CD4-positive, alpha-beta T cell treated with Interferon alpha-2 for 1 hour (primary cell): ENCODE measurements at regions not wholly inside any gene's neighbourhood (a gene's known extent, or its start where the extent isn't known, plus 50 kb on each side); places are given as distances from the start of the nearest gene placed in this dataset.
A peak's percentile ranks its signal among the peaks of the same experiment; 100 is the strongest.

ENCODE experiments used
- DNase-seq, 2 donors: peaks; one replicate each; pipeline ENCODE4 v3.0.0-alpha.2; 2020 to 2022

GRCh38 chr2:180190851-180191250 lies 183.8 kb upstream of the CWC22 start:
- no peak for DNase-seq

- DNase-seq = no peak
Observed at GRCh38 chr2:180187611-180188010, 180.5 kb upstream of the CWC22 start.

- no peak for DNase-seq
Observed at GRCh38 chr2:180184506-180184905, 177.4 kb upstream of the CWC22 start.

GRCh38 chr2:180180511-180180910 lies 173.4 kb upstream of the CWC22 start:
- no peak for DNase-seq

GRCh38 chr2:180177534-180177933 lies 170.4 kb upstream of the CWC22 start:
- DNase-seq = no peak

- DNase-seq = no peak
Observed at GRCh38 chr2:180175736-180176135, 168.6 kb upstream of the CWC22 start.

GRCh38 chr2:180174580-180174979 lies 167.5 kb upstream of the CWC22 start:
- DNase-seq = no peak

- DNase-seq = no peak
Observed at GRCh38 chr2:180169474-180169873, 162.4 kb upstream of the CWC22 start.

- no peak for DNase-seq
Observed at GRCh38 chr2:180161415-180161814, 154.3 kb upstream of the CWC22 start.

- no peak for DNase-seq
Observed at GRCh38 chr2:180159921-180160320, 152.8 kb upstream of the CWC22 start.

GRCh38 chr2:180158961-180159360 lies 151.9 kb upstream of the CWC22 start:
- DNase-seq = no peak

GRCh38 chr2:180156651-180157050 lies 149.6 kb upstream of the CWC22 start:
- no peak for DNase-seq

GRCh38 chr2:180150606-180151005 lies 143.5 kb upstream of the CWC22 start:
- no peak for DNase-seq

- DNase-seq = no peak
Observed at GRCh38 chr2:180146541-180146940, 139.4 kb upstream of the CWC22 start.

GRCh38 chr2:180146114-180146513 lies 139.0 kb upstream of the CWC22 start:
- no peak for DNase-seq

GRCh38 chr2:180145163-180145562 lies 138.1 kb upstream of the CWC22 start:
- no peak for DNase-seq

- DNase-seq = no peak
Observed at GRCh38 chr2:180144338-180144813, 137.3 kb upstream of the CWC22 start.

- no peak for DNase-seq
Observed at GRCh38 chr2:180143633-180144337, 136.7 kb upstream of the CWC22 start.

GRCh38 chr2:180141600-180141999 lies 134.5 kb upstream of the CWC22 start:
- DNase-seq = no peak

GRCh38 chr2:180133736-180134135 lies 126.6 kb upstream of the CWC22 start:
- DNase-seq = no peak

GRCh38 chr2:180130403-180130802 lies 123.3 kb upstream of the CWC22 start:
- no peak for DNase-seq

GRCh38 chr2:180128861-180129260 lies 121.8 kb upstream of the CWC22 start:
- DNase-seq = no peak

GRCh38 chr2:180125245-180125962 lies 118.3 kb upstream of the CWC22 start:
- DNase-seq = peak; percentile 43 to 48
